ENCODE measurements at regions not wholly inside any gene's neighbourhood (a gene's known extent, or its start where the extent isn't known, plus 50 kb on each side); places are given as distances from the start of the nearest gene placed in this dataset.

- DNase-seq (ENCODE audit: low read depth in 3 of 3, low spot score in 1 of 3): no peak
Measured at GRCh38 chr12:45548426-45548825, 181.1 kb upstream of the ARID2 start.

GRCh38 chr12:45549337-45549902 lies 180.1 kb upstream of the ARID2 start:
- DNase-seq (ENCODE audit: low read depth in 3 of 3, low spot score in 1 of 3): no peak

GRCh38 chr12:45553204-45553603 lies 176.3 kb upstream of the ARID2 start:
- no peak for DNase-seq (ENCODE audit: low read depth in 3 of 3, low spot score in 1 of 3)

- no peak for DNase-seq (ENCODE audit: low read depth in 3 of 3, low spot score in 1 of 3)
Measured at GRCh38 chr12:45557016-45557415, 172.5 kb upstream of the ARID2 start.

- no peak for DNase-seq (ENCODE audit: low read depth in 3 of 3, low spot score in 1 of 3)
Measured at GRCh38 chr12:45558353-45558752, 171.2 kb upstream of the ARID2 start.

- no peak for DNase-seq (ENCODE audit: low read depth in 3 of 3, low spot score in 1 of 3)
Measured at GRCh38 chr12:45559537-45559936, 170.0 kb upstream of the ARID2 start.

GRCh38 chr12:45560689-45561088 lies 168.8 kb upstream of the ARID2 start:
- DNase-seq (ENCODE audit: low read depth in 3 of 3, low spot score in 1 of 3): no peak

GRCh38 chr12:45561488-45561887 lies 168.0 kb upstream of the ARID2 start:
- DNase-seq (ENCODE audit: low read depth in 3 of 3, low spot score in 1 of 3): no peak

GRCh38 chr12:45565590-45565989 lies 163.9 kb upstream of the ARID2 start:
- DNase-seq (ENCODE audit: low read depth in 3 of 3, low spot score in 1 of 3): no peak

GRCh38 chr12:45566257-45566656 lies 163.2 kb upstream of the ARID2 start:
- no peak for DNase-seq (ENCODE audit: low read depth in 3 of 3, low spot score in 1 of 3)

- DNase-seq (ENCODE audit: low read depth in 3 of 3, low spot score in 1 of 3): no peak
Measured at GRCh38 chr12:45568808-45569207, 160.7 kb upstream of the ARID2 start.

- no peak for DNase-seq (ENCODE audit: low read depth in 3 of 3, low spot score in 1 of 3)
Measured at GRCh38 chr12:45570501-45570900, 159.0 kb upstream of the ARID2 start.

- DNase-seq (ENCODE audit: low read depth in 3 of 3, low spot score in 1 of 3): no peak
Measured at GRCh38 chr12:45572114-45572513, 157.4 kb upstream of the ARID2 start.

GRCh38 chr12:45575417-45575816 lies 154.1 kb upstream of the ARID2 start:
- no peak for DNase-seq (ENCODE audit: low read depth in 3 of 3, low spot score in 1 of 3)

- DNase-seq (ENCODE audit: low read depth in 3 of 3, low spot score in 1 of 3): no peak
Measured at GRCh38 chr12:45575823-45576475, 153.6 kb upstream of the ARID2 start.

GRCh38 chr12:45577844-45578399 lies 151.6 kb upstream of the ARID2 start:
- no peak for DNase-seq (ENCODE audit: low read depth in 3 of 3, low spot score in 1 of 3)

GRCh38 chr12:45580356-45580969 lies 149.0 kb upstream of the ARID2 start:
- DNase-seq (ENCODE audit: low read depth in 3 of 3, low spot score in 1 of 3): no peak

- DNase-seq (ENCODE audit: low read depth in 3 of 3, low spot score in 1 of 3): no peak
Measured at GRCh38 chr12:45581112-45581511, 148.4 kb upstream of the ARID2 start.

GRCh38 chr12:45582536-45582935 lies 147.0 kb upstream of the ARID2 start:
- DNase-seq (ENCODE audit: low read depth in 3 of 3, low spot score in 1 of 3): no peak

- no peak for DNase-seq (ENCODE audit: low read depth in 3 of 3, low spot score in 1 of 3)
Measured at GRCh38 chr12:45582986-45583659, 146.4 kb upstream of the ARID2 start.

- DNase-seq (ENCODE audit: low read depth in 3 of 3, low spot score in 1 of 3): no peak
Measured at GRCh38 chr12:45584336-45584735, 145.2 kb upstream of the ARID2 start.
